Stimulated activated CD8-positive, alpha-beta memory T cell treated with anti-CD3 and anti-CD28 coated beads, Interleukin-2, amount 100 ng/mL, for 1 hour (primary cell): ENCODE measurements at regions not wholly inside any gene's neighbourhood (a gene's known extent, or its start where the extent isn't known, plus 50 kb on each side); places are given as distances from the start of the nearest gene placed in this dataset.
A peak's percentile ranks its signal among the peaks of the same experiment; 100 is the strongest.

ENCODE experiments used
- DNase-seq, 2 donors: peaks; one replicate each; pipeline ENCODE4 v3.0.0-alpha.2; 2020; ENCODE audit warnings: low read depth in 2 of 2

GRCh38 chr18:45168866-45169600, 446.2 kb upstream of the SLC14A2 start:
- DNase-seq, result no peak

DNA sequence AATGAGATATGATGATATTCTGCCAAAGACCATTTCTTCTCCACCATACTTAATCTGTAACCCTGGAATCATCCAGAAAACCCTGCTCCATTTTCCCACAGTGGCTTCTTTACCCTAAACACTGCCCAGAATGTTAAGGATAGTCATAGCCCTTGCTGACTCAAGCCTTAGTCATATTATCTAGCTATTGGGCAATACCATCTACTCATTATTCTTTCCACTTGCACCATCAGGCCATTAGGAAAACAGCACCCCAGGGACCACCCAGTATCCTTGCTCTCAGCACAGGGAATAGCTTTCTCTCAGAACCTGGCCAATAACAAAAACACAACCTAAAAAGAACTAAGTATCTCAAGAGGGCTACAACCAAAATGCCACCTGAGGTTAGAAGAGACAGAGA, 445.7 kb upstream of the SLC14A2 start:
- no peak for DNase-seq

DNA sequence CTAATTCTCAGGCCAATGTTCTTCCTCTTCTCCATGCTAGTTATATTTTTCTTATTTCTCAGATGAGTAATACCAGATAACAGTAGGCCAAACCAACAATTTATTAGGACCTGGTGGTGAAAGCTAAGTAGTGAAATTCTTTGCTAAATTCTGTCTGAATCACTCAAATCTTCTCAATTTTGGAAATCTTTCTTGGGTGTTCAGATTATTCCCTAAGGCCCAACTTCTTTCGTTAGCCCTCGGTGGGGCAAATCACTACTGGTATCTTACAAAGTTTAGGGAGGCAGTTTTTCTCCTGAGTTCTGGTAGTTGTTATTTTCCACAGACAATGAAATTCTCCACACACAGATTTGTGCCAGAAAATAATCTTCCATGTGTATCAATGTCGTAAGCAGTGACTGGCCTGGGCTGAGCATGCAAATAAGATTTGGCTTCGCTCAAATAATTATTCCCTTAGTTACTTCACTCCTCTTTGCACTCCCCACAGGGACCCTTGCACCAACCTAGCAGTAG, 443.5 kb upstream of the SLC14A2 start:
- no peak for DNase-seq

GRCh38 chr18:45173327-45173726, 441.9 kb upstream of the SLC14A2 start:
- no peak for DNase-seq

GRCh38 chr18:45173799-45174519, 441.3 kb upstream of the SLC14A2 start:
- DNase-seq, result no peak

DNA sequence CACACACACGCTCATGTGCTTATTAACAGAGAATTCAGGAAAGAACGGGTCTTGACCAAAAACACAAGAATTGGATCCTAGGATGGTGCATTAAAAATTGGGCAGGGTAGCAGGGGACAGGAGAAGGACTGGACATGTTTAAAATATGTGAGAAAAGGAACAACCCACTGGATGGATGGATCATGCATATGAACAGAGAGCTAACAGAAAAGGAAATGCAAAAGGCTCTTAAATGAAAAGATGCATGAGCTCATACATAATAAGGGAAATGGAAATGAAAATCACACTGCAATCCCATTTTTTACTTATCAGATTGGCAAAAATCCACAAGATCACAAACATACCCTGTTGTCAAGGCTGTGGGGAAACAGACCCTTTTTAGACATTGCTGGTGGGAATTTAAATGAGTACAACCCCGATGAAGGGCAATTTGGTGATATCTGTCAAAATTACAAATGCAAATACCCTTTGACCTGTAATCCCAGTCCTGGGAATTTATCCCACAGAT, 440.6 kb upstream of the SLC14A2 start:
- no peak for DNase-seq

DNA sequence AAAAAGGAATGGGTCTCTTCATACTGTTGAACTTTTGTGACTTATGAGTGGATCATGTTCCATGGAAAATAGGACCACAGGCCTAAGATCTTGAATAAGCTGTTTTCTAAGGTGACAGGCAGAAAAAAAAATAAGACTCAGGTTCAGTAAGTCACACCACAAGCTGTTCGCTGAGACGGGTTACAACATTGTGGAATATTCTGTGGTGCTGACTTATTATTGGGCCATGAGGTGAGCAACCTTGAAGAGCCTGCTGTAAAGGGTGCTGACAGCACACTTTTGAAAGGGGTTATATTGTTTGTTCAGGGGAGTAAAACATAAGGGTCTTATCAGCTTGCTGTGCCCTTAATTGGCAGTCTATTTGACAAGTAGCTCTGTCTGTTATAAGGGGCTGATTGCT, 439.8 kb upstream of the SLC14A2 start:
- no peak for DNase-seq

DNA sequence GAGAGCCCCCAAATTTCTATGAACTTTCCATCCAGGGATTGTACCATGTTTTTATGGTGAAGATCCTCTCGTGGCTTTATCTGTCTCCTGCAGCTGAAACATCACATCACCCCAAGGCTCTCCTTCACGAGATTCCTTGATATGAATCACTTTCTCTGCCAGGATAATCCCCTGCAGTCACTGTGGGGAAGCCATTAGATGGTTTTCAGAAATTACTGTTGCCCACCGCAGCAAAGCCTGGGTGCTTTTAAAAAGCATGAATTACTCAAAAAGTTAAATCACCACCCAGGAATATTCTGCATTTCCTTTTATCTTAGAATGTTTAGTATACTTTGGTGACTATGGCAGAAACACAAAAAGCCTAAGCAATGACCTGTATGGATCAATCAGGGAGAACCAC, 428.4 kb upstream of the SLC14A2 start:
- no peak for DNase-seq

DNA sequence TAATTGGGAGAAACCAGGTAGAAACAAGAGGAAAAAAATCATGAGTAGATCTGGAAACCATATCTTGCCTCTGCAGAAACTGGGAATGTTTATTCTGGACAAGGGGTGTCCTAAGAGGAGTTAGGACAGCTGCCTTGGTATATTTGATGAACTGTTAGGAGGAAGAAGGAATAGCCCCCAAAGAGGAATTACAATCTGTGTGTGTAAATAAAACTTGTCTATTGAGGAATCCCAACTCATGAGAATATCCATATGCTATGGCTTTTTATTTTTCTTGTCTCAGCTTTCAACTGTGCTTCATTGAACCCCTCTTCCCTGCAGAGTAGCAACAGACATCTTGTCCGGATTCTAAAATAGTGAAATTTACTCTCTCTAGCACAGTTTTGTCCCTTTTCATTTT, 423.5 kb upstream of the SLC14A2 start:
- no peak for DNase-seq

DNA sequence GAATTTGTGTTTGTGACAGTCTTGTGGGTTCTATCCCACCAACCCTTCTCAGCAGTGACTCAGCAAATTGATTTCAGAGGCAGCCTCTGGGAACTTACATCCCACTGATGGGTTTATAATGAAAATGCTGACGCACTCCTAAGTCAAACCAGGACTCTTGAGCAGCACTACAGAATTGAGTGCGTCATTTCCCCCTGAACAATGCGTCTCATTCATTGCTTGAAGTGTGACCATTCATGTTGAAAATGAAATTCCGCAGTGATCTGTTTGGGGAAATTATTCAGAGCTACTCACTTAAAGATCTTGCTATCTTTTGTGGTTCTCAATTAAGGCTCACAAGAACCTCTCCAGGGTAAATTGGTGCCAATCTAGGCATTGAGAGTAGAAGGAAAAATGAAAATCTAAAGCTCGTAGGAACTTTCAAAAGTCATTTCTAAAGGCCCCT, 417.7 kb upstream of the SLC14A2 start:
- DNase-seq, result no peak

GRCh38 chr18:45198526-45198925, 416.8 kb upstream of the SLC14A2 start:
- no peak for DNase-seq

DNA sequence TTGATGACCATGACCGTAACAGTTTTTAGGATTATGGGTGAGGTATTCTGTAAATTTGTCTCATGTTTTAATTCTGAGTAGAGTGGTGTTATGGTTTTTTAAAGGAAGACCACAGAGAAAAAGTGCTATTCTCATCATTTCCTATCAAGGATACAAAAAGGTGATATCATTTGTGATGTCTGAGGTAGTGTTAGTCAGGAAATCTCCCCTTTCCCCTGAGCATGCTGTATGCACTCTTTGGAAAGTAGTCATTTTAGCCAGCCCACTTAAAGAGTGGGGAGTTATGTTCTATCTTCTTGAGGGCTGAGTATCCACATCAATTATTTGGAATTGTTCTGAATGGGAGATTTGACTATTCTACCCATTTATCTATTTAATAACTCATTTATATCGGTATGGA, 414.2 kb upstream of the SLC14A2 start:
- no peak for DNase-seq

DNA sequence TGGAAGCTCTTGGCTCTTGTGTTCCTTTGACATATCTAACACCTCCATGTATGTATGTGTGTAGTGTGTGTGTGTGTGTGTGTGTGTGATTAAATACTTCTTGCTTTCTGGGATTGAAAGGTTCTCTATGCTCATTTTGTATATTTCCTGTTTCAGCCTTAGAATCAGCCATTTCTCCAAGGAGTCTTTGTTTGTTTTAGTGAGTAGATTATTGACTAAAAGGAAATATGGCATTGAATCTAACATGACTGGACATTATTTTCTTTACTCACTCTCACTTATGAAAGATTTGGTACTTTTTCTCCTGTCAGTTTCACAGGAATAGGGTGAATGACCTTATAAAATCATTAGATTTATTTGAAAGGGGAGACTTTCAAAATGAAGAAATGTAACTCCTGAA, 413.8 kb upstream of the SLC14A2 start:
- DNase-seq, result no peak

- no peak for DNase-seq
Measured at GRCh38 chr18:45202061-45202460, 413.2 kb upstream of the SLC14A2 start.

- DNase-seq, result no peak
Measured at GRCh38 chr18:45203677-45204076, 411.6 kb upstream of the SLC14A2 start.

- no peak for DNase-seq
Measured at GRCh38 chr18:45207328-45207727, 407.9 kb upstream of the SLC14A2 start.

GRCh38 chr18:45208164-45208563, 407.1 kb upstream of the SLC14A2 start:
- no peak for DNase-seq

DNA sequence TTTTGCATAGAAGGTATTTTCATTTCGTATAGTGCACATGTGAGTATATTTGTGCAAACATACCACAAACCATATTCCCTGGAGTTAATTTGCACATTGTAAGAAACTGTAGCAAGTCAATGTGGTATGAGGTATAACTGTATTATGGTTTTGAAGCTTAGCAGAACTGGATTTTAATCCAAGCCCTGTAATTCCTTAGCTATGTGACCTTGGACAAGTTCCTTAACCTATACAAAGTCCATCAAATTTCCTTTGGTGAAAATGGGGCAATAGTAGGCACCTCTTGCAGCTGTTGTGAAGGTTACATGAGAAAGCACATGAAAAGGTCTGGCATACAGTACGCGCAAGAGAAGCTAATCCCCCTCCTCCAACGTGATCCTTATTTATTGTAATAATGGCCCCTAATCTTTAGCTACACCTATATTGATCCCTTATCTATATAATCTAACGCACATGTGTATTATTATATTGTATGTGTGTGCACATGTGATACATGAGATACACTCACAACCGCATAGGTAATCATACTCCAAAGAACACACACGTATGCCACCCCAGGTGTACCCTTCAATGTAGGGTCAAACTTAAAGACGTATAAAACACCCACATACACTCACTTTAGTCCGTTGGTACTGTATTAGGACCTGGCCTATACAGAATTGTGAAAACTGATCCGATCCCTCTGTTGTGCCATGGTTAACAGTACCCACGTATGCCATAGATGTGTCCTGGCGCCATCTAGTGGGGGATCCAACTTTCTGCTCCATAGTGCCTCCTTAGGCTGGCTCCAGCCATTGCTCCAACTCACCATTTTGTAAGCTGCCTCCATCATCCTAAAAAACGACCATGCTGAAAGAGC, 402.9 kb upstream of the SLC14A2 start:
- peak; percentile 41 for DNase-seq

GRCh38 chr18:45213040-45213333, 402.3 kb upstream of the SLC14A2 start:
- no peak for DNase-seq

DNA sequence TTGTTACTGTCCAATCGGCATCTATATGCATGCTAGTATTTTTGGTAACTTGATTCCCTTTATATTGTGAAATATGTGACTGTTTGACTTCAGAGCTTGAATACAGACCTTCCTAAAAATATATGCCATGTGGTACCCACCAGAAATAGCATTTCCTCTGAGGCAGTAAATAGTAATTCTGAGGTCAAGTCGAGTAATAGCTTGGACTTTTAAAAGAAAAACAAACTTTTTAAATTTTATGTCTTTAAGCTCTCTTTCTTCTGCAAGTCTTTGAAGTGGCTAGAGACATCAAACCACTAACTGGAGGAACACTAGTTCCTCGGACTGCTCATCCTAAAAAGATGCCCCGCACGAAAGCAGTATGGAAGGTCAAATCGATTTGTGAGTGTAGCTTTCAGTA, 396.8 kb upstream of the SLC14A2 start:
- no peak for DNase-seq

DNA sequence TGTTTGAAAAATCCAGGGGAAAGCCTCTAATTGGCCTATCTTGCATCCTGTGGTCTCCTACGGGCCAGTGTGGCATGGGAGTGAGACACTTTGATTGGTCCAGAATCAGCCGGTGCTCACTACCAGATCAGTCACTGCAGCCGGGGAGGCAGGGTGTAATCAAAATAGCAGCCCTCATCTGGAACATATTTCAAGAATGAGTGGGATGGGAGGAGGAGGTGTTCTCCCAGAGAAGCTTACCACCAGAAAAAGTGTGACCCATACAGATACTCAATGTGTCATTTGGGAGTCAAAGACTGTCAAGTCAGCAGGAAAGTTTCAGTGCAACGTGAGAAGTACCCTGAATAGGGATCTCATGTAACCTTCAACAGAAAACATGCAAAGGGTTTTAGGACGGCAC, 393.9 kb upstream of the SLC14A2 start:
- DNase-seq, result no peak

DNA sequence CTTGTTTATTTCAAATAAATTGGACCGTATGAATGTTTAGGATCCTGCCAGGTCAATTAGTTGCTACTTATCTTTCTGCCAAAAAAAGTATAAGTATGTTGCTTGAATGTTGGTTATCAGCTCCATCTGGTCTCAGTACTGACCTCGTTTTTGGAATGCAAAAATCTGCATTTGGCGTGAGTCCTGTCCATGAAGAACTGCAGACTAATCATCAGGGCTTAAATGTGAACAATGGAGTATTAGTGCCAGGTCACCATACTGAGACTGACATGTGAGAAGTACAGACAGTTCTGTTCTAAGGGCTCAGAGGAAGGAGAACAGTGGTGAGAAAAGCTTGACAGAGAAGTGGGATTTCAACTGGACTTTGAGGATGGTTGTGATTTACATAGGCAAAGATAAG, 393.1 kb upstream of the SLC14A2 start:
- no peak for DNase-seq
